ENCODE measurements at regions not wholly inside any gene's neighbourhood (a gene's known extent, or its start where the extent isn't known, plus 50 kb on each side); places are given as distances from the start of the nearest gene placed in this dataset.

DNA sequence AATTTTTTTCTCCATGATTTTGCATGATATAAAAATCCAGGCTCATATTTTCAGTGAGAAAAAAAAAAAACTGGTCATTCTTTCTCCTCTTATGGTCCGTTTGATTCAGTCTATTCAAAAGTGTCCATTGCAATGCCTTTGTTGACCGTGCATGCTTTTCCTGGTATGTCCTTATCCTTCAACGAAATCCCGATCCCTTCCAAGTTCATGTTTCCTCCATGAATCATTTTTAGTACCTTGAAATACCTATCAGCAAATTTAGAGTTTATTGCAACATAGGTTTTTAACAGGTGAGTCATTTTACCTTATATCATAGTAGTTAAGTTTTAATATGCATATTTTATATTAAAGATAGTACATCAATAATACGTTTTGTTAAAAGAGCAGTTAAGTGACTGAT lies 773.8 kb upstream of the CHD1 start:
- no TSS peak for BruUV-seq (replicated peaks)
- TF ChIP-seq, protein P1, sequence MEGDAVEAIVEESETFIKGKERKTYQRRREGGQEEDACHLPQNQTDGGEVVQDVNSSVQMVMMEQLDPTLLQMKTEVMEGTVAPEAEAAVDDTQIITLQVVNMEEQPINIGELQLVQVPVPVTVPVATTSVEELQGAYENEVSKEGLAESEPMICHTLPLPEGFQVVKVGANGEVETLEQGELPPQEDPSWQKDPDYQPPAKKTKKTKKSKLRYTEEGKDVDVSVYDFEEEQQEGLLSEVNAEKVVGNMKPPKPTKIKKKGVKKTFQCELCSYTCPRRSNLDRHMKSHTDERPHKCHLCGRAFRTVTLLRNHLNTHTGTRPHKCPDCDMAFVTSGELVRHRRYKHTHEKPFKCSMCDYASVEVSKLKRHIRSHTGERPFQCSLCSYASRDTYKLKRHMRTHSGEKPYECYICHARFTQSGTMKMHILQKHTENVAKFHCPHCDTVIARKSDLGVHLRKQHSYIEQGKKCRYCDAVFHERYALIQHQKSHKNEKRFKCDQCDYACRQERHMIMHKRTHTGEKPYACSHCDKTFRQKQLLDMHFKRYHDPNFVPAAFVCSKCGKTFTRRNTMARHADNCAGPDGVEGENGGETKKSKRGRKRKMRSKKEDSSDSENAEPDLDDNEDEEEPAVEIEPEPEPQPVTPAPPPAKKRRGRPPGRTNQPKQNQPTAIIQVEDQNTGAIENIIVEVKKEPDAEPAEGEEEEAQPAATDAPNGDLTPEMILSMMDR (IDR thresholded peaks at IDR 0.05; ENCODE audit: unreplicated experiment): no peak
- Mint-ChIP-seq H3K27ac (ENCODE audit: unreplicated experiment) (no peak overlapping the region), H3K4me3 (ENCODE audit: low read depth, unreplicated experiment) (no peak overlapping the region), H3K36me3 (ENCODE audit: insufficient read depth, unreplicated experiment) (no peaks in the 10 kb centered on the region), H3K4me1 (ENCODE audit: low read depth, unreplicated experiment) (peaks cover 10% of the 10 kb centered on the region), H3K27me3 (ENCODE audit: unreplicated experiment) (no peaks in the 10 kb centered on the region), H3K9me3 (ENCODE audit: low read depth, unreplicated experiment) (no peaks in the 10 kb centered on the region)
- CTCF ChIA-PET: no interaction called here
- intact Hi-C loops (cut with micrococcal nuclease; ENCODE audit: unreplicated experiment): no loop called here
- DNase-seq: no peak

DNA sequence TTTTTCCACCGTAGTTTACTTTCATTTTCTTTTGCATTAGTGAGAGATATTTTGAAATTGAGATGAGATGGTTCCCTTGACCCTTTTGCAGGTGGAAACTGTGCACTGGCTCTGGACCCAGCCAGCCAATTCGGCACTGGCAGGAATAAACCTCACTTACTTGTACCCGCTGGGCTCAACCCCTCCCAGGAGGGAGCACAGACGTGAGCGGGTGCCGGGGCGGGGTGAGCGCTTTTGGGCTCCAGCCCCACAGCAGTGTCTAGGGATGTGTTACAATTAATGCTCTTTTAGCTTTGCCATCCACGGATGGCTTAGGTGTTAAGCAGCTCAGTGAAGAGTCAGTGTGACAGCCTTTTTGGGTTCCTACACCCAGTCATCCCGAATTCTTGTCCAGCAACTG lies 766.1 kb upstream of the CHD1 start:
- CTCF ChIA-PET: interaction anchor here (0.6 to 0.7 kb wide), 2 partner anchors 20 to 846 kb away, joined by 3 to 6 read pairs; no protein-coding TSS in a partner anchor
- BruUV-seq (replicated peaks): no TSS peak
- Mint-ChIP-seq H3K9me3 (ENCODE audit: low read depth, unreplicated experiment) (no peaks in the 10 kb centered on the region), H3K4me1 (ENCODE audit: low read depth, unreplicated experiment) (no peaks in the 10 kb centered on the region), H3K36me3 (ENCODE audit: insufficient read depth, unreplicated experiment) (no peaks in the 10 kb centered on the region), H3K27ac (ENCODE audit: unreplicated experiment) (no peak overlapping the region), H3K27me3 (ENCODE audit: unreplicated experiment) (no peaks in the 10 kb centered on the region), H3K4me3 (ENCODE audit: low read depth, unreplicated experiment) (no peak overlapping the region)
- DNase-seq: no peak
- intact Hi-C loops (cut with micrococcal nuclease; ENCODE audit: unreplicated experiment): no loop called here
- TF ChIP-seq, protein P1 (IDR thresholded peaks at IDR 0.05; ENCODE audit: unreplicated experiment): no peak

DNA sequence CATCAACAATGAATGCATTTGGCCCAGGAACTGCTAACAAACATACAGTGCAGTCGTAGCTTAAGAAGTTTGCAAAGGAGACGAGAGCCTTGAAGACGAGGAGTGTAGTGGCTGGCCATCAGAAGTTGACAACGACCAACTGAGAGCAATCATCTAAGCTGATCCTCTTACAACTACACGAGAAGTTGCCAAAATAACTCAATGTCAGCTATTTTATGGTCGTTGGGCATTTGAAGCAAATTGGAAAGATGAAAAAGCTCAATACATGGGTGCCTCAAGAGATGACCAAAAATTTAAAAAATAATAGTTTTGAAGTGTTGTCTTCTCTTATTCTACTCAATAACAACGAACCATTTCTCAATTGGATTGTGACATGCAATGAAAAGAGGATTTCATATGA lies 757.7 kb upstream of the CHD1 start:
- intact Hi-C loops (cut with micrococcal nuclease; ENCODE audit: unreplicated experiment): no loop called here
- DNase-seq: no peak
- CTCF ChIA-PET: no interaction called here
- H3K9me3 Mint-ChIP-seq (ENCODE audit: low read depth, unreplicated experiment): no peaks in the 10 kb centered on the region
- H3K27me3 Mint-ChIP-seq (ENCODE audit: unreplicated experiment): no peaks in the 10 kb centered on the region
- TF ChIP-seq, protein P1 (IDR thresholded peaks at IDR 0.05; ENCODE audit: unreplicated experiment): no peak
- no peak overlapping the region for H3K4me3 Mint-ChIP-seq (ENCODE audit: low read depth, unreplicated experiment)
- no peaks in the 10 kb centered on the region for H3K4me1 Mint-ChIP-seq (ENCODE audit: low read depth, unreplicated experiment)
- H3K36me3 Mint-ChIP-seq (ENCODE audit: insufficient read depth, unreplicated experiment): no peaks in the 10 kb centered on the region
- no TSS peak for BruUV-seq (replicated peaks)
- H3K27ac Mint-ChIP-seq (ENCODE audit: unreplicated experiment): no peak overlapping the region

DNA sequence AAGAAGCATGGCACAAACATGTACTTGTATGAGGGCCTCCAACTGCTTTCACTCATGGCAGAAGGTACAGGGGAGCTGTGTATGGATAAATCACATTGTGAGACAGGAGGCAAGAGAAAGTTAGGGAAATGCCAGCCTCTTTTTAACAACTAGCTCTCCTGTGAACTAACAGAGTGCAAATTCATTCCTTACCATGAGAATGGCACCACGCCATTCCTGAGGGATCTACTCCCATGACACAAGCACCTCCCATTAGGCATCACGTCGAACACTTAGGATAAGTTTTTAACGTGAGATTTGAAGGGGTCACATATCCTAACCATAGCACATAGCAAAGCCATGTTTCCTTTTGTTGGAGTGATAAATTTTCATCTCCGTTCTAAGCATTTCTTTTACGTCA lies 747.2 kb upstream of the CHD1 start:
- BruUV-seq (replicated peaks): no TSS peak
- Mint-ChIP-seq H3K27ac (ENCODE audit: unreplicated experiment) (no peak overlapping the region), H3K4me3 (ENCODE audit: low read depth, unreplicated experiment) (no peak overlapping the region), H3K9me3 (ENCODE audit: low read depth, unreplicated experiment) (no peaks in the 10 kb centered on the region), H3K4me1 (ENCODE audit: low read depth, unreplicated experiment) (no peaks in the 10 kb centered on the region), H3K36me3 (ENCODE audit: insufficient read depth, unreplicated experiment) (no peaks in the 10 kb centered on the region), H3K27me3 (ENCODE audit: unreplicated experiment) (no peaks in the 10 kb centered on the region)
- CTCF ChIA-PET: no interaction called here
- intact Hi-C loops (cut with micrococcal nuclease; ENCODE audit: unreplicated experiment): no loop called here
- TF ChIP-seq, protein P1 (IDR thresholded peaks at IDR 0.05; ENCODE audit: unreplicated experiment): no peak
- no peak for DNase-seq

DNA sequence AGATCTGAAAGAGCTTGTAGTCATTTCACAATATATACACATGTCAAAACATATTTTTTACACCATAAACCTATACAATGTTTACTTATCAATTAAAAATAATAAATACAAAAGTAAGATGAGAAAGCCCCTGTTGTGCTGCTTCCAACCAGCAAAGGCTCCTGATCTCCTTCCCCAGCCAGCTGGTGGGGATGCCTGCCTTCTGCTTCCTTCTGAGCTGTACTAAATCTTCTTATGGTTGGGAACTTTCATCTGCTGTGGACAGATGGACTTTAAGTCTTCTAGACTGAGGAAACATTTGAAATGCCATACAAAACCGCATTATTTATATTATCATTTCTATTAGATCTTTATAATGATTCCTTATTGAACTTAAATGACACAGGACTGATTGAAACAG lies 745.3 kb upstream of the CHD1 start:
- no peaks in the 10 kb centered on the region for H3K36me3 Mint-ChIP-seq (ENCODE audit: insufficient read depth, unreplicated experiment)
- BruUV-seq (replicated peaks): no TSS peak
- H3K27ac Mint-ChIP-seq (ENCODE audit: unreplicated experiment): no peak overlapping the region
- CTCF ChIA-PET: no interaction called here
- H3K9me3 Mint-ChIP-seq (ENCODE audit: low read depth, unreplicated experiment): no peaks in the 10 kb centered on the region
- no peaks in the 10 kb centered on the region for H3K4me1 Mint-ChIP-seq (ENCODE audit: low read depth, unreplicated experiment)
- TF ChIP-seq, protein P1 (IDR thresholded peaks at IDR 0.05; ENCODE audit: unreplicated experiment): no peak
- no peak overlapping the region for H3K4me3 Mint-ChIP-seq (ENCODE audit: low read depth, unreplicated experiment)
- H3K27me3 Mint-ChIP-seq (ENCODE audit: unreplicated experiment): no peaks in the 10 kb centered on the region
- no peak for DNase-seq
- intact Hi-C loops (cut with micrococcal nuclease; ENCODE audit: unreplicated experiment): no loop called here
